ENCODE measurements at regions not wholly inside any gene's neighbourhood (a gene's known extent, or its start where the extent isn't known, plus 50 kb on each side); places are given as distances from the start of the nearest gene placed in this dataset.

DNA sequence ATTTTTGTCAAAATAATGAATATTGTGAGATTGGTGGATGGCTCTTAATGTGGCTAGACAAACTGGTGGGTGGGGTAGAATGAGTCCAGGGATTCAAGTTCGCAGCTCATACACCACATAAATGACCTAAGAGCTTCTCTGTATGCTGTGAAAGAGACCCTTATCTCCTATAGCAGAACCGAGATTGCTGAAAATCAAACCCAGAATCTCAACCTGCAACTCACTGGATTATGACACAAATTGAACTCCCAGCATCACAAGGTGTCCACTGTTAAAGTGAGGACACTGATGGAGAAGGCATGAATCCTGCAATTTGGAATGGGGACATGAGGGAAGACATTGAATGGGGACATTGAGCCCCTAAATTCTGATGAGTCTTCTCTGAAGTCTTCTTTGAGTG is 51.3 kb upstream of the CNKSR3 start:
- no peak for DNase-seq (ENCODE audit: low read depth in 2 of 2)

DNA sequence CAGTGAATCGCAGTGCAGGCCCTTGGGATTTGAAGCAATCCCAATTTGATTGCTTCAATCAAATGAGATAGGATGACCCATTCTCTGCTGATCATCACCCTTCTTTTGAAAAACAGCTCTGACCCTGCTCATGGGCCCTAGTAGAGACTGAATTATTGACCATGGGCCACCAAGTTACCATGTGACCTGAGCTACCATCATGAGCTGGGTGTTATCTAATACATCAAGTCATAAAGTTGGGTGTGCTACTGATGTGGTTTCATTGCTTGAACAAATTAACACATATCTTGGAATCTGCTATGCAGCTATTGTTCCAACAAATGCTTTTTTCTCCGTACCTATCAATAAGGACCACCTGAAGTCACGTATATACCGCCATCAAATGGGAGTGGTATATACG is 54.8 kb upstream of the CNKSR3 start:
- DNase-seq (ENCODE audit: low read depth in 2 of 2), result no peak

DNA sequence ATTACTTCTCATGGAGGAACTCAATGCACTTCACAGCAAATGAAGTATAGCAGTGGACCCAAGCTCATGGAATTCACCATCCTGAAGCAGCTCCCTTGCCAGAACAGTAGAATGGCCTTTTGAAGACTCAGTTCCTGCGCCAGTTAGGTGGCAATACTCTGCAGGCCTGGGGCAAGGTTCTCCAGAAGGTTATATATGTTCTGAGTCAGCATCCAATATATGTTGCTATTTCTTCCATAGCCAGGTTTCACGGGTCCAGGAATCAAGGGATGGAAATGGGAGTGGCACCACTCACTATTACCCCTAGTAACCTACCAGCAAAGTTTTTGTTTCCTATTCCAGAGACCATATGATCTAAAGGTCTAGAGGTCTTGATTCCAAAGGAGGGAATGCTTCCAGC is 56.4 kb upstream of the CNKSR3 start:
- DNase-seq (ENCODE audit: low read depth in 2 of 2), result no peak

DNA sequence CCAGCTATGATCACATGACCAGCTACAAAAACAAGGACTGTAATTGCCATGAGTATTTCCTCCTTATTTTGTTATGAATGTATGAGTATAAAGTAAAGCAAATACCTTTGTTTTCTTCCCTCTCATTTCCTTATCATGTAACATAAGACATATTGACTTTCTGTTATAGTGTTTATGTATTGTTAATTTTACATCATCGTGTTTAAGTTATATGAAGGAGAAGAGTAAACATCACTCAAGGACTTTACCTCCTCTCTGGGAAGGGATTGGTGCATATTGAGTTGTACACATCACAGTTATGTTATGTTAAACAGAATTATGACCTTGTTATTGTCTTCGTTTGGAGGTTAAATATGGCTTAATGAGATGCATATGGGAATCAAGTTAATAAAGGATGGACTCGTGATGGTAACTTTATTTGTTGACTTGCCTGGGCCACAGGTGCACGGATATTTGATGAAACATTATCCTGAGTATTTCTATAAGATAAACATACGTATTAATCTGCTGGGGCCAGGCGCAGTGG is 57.3 kb upstream of the CNKSR3 start:
- no peak for DNase-seq (ENCODE audit: low read depth in 2 of 2)

DNA sequence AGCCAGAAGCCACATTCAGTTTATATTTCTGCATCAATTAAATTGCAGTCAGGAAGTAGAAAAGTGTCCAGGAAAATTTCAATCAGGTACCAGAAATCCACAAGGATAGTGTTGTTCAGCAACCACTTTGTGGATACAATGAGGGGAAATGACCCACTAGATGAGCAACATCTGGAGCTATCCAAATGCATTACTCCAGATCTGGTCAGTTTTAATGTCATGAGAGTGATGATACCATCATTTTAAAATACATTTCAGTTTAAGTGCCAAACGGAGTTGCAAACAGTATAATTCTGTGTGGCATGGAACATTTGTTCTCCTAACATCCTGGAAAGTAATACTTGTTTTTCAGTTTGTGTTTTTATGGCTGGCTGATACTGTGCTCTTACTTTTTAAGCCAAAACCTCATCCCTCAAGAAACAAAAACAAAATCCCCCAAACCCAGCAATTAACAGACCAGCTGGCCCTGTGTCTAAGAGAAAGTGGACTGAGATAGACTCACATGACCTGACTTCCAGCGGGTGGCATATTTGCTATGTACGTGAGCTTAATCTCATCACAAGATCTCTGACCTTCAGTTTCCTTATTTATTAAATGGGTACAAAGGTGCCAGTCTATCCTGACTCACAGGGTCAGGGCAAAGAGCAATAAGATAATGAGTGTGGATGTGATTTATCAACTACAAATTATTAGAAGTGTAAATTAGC is 58.8 kb upstream of the CNKSR3 start:
- DNase-seq (ENCODE audit: low read depth in 2 of 2), result no peak

DNA sequence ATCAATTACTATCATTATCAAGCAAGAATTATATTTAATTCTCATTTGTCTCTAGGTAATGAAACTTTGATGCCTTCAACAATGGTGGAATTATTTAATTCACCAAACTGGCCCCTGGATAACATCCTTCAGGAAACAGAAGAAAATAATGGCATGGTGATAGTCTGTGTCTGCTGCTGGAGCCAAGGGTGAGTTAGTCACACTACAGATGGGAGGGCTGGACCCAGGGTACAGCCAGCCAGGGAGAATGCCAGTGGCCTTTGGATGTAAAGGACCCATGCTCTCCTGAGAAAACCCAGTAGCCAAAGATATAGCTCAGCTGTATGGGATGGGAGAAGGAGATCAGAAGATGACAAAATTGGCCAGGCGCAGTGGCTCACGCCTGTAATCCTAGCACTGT is 60.0 kb upstream of the CNKSR3 start:
- DNase-seq (ENCODE audit: low read depth in 2 of 2), result no peak

DNA sequence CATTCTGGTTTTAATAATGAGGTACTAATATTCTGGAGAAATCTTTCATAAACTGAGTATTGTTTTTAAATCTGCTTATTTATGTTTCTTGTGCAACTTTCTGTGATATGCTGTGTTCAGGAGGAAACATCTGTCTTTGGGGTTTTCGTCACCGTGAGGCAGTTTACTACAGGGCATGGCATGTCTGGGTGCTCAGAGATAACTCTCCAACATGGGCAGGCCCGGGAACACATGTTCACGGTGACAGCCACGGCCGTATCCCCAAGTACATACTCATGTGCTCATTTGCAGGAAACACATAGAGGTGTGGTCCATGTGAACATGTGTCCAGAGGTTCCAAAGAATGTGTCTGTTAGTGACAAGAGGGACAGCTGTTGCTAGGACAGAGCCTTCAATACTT is 62.1 kb upstream of the CNKSR3 start:
- no peak for DNase-seq (ENCODE audit: low read depth in 2 of 2)

DNA sequence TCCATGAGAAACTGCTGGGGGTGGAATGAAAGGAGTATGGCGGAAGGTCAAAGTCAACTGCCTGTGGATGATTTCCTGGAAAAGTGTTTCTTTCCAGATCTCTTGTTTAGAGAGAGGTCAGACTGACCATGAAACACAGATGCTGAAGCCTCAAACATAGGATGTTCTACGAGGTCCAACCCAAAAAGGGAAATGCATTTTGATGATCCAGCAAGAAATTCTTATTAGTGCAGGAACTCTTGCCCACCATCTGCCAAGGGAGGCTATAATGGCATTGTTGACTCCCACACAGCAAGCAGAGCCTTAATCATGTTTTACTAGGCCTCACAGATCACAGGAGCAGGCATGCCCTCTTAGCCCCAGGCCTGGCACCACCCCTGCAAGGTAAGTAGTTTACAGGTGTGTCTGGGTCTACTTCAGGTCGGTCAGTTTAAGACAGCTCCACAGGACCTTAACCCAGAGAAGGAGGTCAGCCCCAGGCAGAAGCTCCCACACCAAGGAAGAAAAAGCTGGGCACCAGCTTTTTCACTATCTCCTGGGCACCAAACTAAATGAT is 67.6 kb upstream of the CNKSR3 start:
- no peak for DNase-seq (ENCODE audit: low read depth in 2 of 2)

DNA sequence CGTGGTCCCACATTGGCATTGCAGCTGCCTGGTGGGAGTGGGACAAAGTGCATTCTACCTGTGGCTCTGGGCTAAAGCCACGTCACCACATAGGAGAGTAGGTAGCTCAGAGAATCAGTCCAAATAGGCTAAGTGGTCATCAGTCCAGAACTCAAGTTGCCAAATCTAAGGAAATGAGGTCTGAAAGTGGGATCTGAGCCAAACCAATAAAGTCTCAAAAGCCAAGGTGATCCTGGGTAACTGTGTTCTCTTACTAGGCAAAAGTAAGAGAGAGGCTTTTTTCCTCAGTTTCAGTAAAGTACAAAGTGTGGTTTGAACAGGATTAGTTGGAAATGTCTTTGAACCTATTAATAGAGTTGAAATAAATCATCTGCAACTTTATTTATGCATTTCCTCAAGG is 68.6 kb upstream of the CNKSR3 start:
- no peak for DNase-seq (ENCODE audit: low read depth in 2 of 2)

DNA sequence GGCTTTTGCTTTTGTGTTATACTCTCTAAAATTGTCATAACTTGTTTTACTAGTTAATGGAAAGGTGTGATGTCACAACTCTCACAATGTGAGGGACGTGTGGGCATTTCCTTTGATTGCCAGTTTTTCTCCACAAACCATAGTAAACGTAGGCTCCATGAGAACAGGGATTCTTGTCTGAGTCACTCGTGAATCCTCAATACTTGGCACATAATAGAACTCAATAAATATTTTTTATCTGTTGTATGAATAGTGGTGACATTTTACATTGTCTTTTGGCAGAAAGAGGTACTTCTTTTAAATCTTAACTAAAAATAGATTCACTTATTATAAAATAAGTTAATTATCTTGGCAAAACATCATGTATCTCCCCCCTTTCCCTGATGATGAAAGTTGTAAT is 69.0 kb upstream of the CNKSR3 start:
- DNase-seq (ENCODE audit: low read depth in 2 of 2), result no peak

DNA sequence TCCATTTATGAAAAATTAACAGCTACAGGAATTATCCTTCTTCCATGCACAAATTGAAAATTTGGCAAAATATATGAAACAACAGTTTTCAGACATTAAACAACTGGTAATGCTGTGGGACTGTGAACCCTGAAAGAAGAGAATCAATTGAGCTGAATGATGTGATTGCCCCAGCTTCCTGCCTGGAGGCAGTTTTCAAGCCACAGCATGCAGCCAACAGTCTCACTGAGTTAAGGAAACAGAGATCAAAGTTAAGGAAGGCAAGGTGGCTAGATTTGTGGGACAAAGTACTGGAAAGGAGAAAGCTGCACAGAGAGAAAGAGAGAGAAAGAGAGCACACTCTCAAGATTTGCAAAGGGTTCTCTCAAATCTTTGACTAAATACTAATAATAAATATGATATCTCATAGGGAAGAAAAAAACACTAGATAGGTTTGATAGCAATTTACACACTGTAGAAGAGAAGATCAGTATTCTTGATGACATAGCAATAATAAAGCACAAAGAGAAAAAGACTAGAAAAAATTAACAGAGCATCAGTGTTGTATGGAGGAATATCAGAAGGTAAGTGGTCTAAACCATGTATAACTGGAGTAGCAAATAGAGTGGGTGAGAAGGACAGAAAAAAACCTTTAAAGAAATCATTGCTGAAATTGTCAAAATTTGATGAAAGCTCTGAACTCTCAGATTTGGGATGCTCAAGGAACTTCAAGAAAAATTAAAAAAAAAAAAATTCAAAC is 70.1 kb upstream of the CNKSR3 start:
- no peak for DNase-seq (ENCODE audit: low read depth in 2 of 2)

DNA sequence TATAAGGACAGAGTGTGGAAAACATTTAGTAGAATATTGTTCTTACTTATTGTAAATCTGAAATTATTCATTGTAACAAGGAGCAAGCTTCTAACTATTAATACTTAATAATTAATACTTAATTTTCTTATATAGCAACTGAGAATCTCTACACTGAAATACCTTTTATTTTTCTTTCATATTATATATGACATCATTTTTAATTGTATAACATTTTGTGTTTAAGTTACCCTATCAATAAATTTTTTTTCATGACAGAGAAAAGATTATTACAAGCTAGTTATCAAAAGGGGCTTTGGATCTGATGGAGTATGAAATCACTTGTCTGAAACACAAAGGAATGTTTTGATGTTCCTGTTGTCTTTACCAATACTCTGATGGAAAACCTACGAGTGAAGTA is 72.2 kb upstream of the CNKSR3 start:
- no peak for DNase-seq (ENCODE audit: low read depth in 2 of 2)

DNA sequence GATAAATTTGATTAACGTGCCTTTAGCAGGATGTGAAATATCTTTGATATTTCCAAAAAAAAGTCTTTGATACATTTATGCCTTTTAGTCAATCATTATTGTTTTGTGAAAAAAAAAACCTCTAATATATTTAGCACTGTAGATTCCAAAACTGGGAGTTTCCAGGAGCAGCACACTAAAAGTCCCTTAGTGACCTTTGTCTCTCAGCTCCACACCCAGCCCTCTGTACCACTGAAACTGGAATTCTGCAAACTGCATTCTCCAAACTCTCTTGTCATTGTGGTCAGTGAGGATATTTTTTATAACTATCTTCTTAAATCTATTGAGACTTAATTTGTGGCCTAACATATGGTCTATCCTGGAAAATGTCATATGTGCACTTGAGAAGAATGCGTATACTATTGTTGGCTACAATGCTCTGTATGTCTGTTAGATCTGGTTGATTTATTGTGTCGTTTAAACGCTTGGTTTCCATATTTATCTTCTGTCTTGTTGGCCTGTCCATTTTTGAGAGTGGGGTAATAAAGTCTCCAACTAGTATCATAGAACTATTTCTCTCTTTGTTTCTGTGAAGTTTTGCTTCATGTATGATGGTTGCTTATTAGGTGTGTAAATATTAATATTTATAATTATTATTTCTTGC is 73.2 kb upstream of the CNKSR3 start:
- no peak for DNase-seq (ENCODE audit: low read depth in 2 of 2)

DNA sequence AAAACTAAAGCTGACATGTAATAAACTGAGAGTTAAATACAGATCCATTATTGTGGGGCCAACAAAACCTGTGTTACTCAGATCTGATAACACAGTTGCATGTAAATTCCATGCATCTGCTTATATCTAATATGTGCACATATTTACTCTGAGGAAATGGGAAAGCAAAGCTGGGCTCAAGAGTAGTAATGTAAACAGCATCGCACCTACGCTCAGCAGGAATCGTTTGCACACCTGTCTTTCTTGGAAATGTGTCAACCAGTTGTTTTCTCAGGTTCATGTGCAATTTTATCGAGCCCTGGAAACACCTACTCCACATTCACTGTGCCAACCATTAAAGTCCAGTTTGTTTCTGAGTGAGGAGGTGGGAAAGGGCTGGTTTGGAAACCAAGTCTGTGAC is 80.3 kb upstream of the CNKSR3 start:
- DNase-seq (ENCODE audit: low read depth in 2 of 2), result no peak

DNA sequence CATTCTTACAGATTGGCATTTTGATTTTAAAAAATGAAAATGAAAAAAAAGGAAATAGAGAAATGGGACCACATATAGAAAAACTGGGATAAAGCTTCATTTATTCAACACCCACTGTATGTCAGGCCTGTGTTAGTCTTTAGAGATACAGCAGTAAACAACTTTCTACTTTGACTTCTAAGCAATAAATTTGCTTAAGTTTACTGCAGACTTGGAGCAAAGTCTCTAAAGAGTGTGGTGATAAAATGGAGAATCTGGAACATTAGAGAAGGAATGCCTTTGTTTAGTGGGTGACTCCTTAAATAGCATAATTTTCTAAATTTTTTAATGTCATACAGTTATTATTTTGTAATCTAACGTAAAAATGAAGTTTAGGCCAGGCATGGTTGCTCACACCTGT is 80.7 kb upstream of the CNKSR3 start:
- DNase-seq (ENCODE audit: low read depth in 2 of 2), result no peak

DNA sequence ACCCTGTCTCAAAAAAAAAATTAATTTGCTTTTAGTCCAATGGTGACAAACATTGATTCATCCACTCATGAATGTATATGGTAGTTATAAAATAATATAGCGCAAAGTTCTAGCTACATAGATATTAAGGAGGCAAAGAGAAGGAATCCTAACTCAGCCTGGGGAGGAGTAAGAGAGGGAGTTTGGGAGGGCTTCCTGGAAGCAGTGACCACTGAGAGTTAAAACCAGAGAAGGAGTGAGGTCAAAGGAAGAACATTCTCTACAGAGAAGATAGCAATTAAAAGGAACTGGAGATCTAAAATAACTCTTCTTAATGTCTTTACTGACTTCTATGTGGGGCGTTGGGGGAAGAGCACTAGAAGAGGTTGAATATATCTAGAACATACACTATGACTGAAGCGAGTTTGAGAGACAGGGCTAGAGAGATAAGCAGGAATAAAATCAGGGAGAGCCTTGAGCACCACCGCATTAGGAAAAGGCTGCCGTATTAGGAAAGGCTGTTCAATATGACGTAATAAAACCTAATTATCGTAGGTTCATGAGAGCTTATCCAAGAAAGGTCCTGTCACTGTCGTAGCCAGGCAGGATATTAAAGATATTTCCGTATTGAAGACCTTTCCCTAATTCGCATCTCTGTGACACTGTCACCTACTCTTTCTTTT is 81.8 kb upstream of the CNKSR3 start:
- no peak for DNase-seq (ENCODE audit: low read depth in 2 of 2)

DNA sequence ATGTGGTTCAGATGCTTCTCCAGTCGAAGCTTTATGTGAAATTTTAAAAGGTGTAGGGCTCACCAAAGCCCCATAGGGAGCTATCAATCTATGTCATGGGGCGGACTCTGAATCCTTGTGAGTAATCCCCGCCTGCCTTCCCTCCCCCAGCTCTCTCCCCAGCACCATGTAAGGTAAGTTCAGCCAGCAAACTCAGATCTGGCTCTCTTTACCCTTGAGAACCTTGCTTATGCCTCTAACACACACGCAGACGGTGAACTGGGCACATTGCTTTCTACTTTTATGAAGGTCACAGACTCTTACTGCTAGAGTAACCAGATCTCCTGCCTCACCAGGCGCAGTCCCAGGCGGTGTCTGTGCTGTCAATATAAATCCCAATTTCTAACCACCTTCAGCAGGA is 82.6 kb upstream of the CNKSR3 start:
- DNase-seq (ENCODE audit: low read depth in 2 of 2), result no peak

DNA sequence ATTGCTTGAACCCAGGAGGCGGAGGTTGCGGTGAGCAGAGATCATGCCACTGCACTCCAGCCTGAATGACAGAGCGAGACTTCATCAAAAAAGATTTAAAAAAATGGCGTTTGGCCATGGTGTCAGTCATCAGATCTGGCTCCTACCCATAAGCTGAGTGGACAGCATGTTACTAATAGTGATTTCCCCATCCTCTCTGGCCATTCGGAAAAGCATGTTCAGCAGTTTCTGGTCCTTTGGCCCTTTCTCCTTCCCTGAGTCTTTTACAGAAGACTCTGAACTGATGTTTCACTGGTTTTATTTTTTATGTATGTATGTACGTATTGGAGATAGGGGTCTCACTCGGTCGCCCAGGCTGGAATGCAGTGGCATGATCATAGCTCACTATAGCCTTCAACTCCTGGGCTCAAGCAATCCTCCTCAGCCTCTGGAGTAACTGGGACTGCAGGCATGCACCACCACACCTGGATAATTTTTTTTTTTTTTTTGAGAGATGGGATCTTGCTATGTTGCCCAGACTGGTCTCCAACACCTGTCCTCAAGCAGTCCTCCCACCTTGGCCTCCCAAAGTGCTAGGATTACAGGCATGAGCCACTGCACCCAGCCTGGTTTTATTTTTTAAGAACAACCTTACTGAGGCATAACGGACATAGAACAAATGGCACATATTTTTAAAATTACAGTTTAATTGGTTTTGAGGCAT is 84.2 kb upstream of the CNKSR3 start:
- no peak for DNase-seq (ENCODE audit: low read depth in 2 of 2)

DNA sequence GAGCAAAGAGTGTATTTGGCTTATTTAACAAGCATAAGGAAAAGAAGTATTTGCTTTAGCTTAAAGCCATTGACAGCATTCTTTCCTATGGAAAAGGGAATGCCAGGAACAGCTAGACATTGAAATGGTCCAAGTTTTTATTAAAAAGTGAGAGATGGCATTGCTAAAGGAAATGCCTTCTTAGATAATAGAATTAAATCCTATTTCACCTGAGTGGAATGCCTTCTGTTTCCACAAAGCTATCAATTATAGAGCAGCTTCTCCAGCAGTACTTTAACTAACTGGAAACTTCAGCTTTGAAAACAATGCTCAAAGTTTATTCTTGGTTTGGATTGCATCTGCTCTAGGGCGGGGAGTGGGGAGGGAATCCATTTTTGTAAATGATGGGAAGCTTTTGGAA is 85.1 kb upstream of the CNKSR3 start:
- no peak for DNase-seq (ENCODE audit: low read depth in 2 of 2)

DNA sequence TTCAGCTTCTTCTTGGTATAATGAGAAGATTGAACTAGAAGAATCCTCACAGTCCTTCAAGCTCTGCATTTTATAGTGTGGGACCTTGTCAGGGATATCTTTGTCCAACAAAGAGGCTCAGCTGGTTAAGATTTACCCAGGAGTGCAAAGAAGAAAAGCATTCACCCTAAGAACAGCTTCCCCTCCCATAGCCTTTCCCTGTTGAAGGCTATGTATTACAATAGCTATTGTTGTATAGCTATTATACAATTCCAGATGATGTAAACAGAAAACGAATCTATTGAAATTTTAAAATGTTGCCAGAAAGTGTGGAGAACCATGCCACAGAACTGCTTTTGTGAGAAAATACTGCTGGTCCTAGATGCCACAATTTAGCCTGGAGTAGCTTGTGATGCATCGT is 85.5 kb upstream of the CNKSR3 start:
- DNase-seq (ENCODE audit: low read depth in 2 of 2), result no peak

DNA sequence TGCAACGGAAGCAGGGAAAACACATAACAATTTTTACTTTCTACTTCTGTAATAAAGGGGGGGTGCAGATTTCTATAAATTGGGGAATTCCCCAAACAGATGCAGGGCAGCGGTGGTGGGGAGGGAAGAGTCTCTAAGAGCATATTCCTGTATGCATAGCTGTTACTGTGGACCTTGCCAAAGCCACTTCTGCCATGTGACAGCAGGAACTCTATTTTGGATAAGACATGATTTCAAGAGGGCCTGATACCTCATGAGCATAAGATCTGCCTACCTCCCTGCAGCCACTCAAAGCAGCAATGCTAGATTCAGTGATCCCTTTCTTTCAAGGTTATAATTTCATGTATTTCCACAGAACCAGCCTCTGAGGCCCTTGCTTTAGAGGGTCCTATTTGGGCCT is 86.2 kb upstream of the CNKSR3 start:
- no peak for DNase-seq (ENCODE audit: low read depth in 2 of 2)

DNA sequence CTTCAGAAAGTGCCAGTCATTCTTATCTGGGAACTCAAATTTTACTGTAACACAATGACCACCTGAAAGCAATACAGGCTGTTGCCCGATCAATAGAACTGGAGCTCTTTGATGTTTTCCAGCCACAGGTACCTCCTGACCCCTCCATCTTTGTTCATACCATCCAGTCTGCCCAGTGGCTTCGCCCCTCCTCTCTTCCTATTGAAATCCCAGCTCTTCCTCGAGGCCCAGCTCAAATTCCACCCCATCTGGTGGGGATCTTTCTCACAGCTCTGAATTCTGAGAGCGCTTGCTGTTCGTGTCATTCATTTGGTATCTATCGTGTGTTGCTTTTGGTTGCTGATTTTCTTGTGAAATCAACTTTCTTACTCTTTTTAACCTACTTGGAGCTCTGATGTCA is 87.9 kb upstream of the CNKSR3 start:
- DNase-seq (ENCODE audit: low read depth in 2 of 2), result no peak

Measured in stimulated activated CD4-positive, alpha-beta T cell treated with anti-CD3 and anti-CD28 coated beads, Interleukin-4, amount 100 ng/mL, for 48 hours (primary cell).